ENCODE measurements at regions not wholly inside any gene's neighbourhood (a gene's known extent, or its start where the extent isn't known, plus 50 kb on each side); places are given as distances from the start of the nearest gene placed in this dataset.

DNA sequence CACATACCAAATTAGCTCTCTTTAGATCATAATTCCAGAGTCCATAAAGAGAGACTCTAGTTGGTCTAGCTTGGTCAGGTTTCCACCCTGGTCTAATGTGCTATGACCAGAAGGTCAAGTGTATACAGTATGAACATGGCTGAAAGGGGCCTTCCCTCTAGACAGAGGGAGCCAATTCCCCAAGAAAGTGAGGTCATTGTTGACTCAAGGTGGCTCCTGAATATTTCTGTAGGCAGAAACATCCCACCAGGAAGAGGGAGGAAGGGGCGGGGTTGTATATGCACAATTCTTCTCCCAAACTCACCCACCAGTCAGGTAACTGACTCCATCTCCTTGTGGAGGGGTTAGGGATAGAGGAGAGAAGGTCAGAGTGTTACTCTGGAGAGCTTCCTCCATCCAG lies 281.8 kb upstream of the PLET1 start:
- TF ChIP-seq POLR2A (IDR thresholded peaks at IDR 0.05; ENCODE audit: low read depth, low read length) (no peak), POLR2AphosphoS5 (IDR thresholded peaks at IDR 0.05; ENCODE audit: insufficient read depth, low read depth, low read length) (no peak)
